ENCODE measurements at regions not wholly inside any gene's neighbourhood (a gene's known extent, or its start where the extent isn't known, plus 50 kb on each side); places are given as distances from the start of the nearest gene placed in this dataset.

GRCh38 chr2:216915557-216916150 is 55.8 kb upstream of the TNP1 start:
- SMC1A ChIA-PET (ENCODE audit: uncharacterized antibody, unreplicated experiment) = no interaction called here
- intact Hi-C loops (cut with micrococcal nuclease; ENCODE audit: unreplicated experiment) = no loop called here
- Histone ChIP-seq H3K27me3 (replicated peaks in 1 of 2; ENCODE audit: control insufficient read depth in 2 of 2, insufficient read depth in 2 of 2, low read length in 1 of 2) (peaks cover 0 to 2% of the 10 kb centered on the region in 2 experiments; a peak in 2 of 4 replicates), H3K27ac (ENCODE audit: control insufficient read depth, insufficient read depth) (no peak overlapping the region), H3K4me2 (ENCODE audit: control insufficient read depth, insufficient read depth) (no peak overlapping the region), H3K9ac (ENCODE audit: control insufficient read depth, insufficient read depth, low read length) (no peak overlapping the region), H3K36me3 (ENCODE audit: control insufficient read depth in 2 of 2, insufficient read depth in 2 of 2, low read length in 1 of 2) (no peaks in the 10 kb centered on the region), H3K4me3 (no peak overlapping the region), H4K20me1 (ENCODE audit: control insufficient read depth, insufficient read depth) (no peaks in the 10 kb centered on the region), H3K79me2 (ENCODE audit: control insufficient read depth, insufficient read depth, low read length) (no peaks in the 10 kb centered on the region), H3K9me3 (replicated peaks; ENCODE audit: control insufficient read depth, insufficient read depth, low read length) (no peaks in the 10 kb centered on the region; the same call in 2 of the 3 replicates), H3K4me1 (ENCODE audit: control insufficient read depth, insufficient read depth, low read length) (no peaks in the 10 kb centered on the region), H2AFZ (ENCODE audit: control insufficient read depth, low read depth, low read length) (no peak overlapping the region)
- no TSS peak for BruUV-seq (replicated peaks)
- ATAC-seq = no peak
- DNase-seq (ENCODE audit: low read depth, low spot score) = no peak
- no peak for FAIRE-seq
- WGBS (ENCODE audit: insufficient coverage, insufficient replicate concordance, low lambda C conversion rate, missing lambda C conversion rate) = 28% methylated on average over 12 of the region's 12 CpGs
- CTCF ChIA-PET = no interaction called here
- RAD21 ChIA-PET (ENCODE audit: unreplicated experiment) = no interaction called here
- TF ChIP-seq SMAD1 (IDR thresholded peaks at IDR 0.05; ENCODE audit: low read depth, partially characterized antibody) (no peak), HCFC1 (IDR thresholded peaks at IDR 0.05; ENCODE audit: low read length) (no peak), MEF2A (IDR thresholded peaks at IDR 0.05; ENCODE audit: insufficient read depth, low read depth, low read length) (no peak), PAX8 (IDR thresholded peaks at IDR 0.05) (no peak), IRF3 (IDR thresholded peaks at IDR 0.05) (no peak), NFIC (IDR thresholded peaks at IDR 0.05; ENCODE audit: low read depth, low read length) (no peak)
- POLR2A ChIA-PET = no interaction called here
- in situ Hi-C loops (cut with MboI) = no loop called here

GRCh38 chr2:216914491-216914890 is 54.6 kb upstream of the TNP1 start:
- no peak for FAIRE-seq

More at GRCh38 chr2:216914491-216914890, 54.6 kb upstream of the TNP1 start:
- in situ Hi-C loops (cut with MboI) = no loop called here
- ChIA-PET CTCF (no interaction called here), POLR2A (no interaction called here), RAD21 (ENCODE audit: unreplicated experiment) (no interaction called here), SMC1A (ENCODE audit: uncharacterized antibody, unreplicated experiment) (no interaction called here)
- no peaks in the 10 kb centered on the region; the same call in 2 of the 3 replicates for H3K9me3 ChIP-seq (replicated peaks; ENCODE audit: control insufficient read depth, insufficient read depth, low read length)
- peaks cover 0 to 2% of the 10 kb centered on the region in 2 experiments; a peak in 2 of 4 replicates for H3K27me3 ChIP-seq (replicated peaks in 1 of 2; ENCODE audit: control insufficient read depth in 2 of 2, insufficient read depth in 2 of 2, low read length in 1 of 2)
- no peak overlapping the region for H2AFZ ChIP-seq (ENCODE audit: control insufficient read depth, low read depth, low read length)
- no peak overlapping the region for H3K4me2 ChIP-seq (ENCODE audit: control insufficient read depth, insufficient read depth)
- ATAC-seq (no peak), DNase-seq (ENCODE audit: low read depth, low spot score) (no peak)
- no peak for TF ChIP-seq FOXK2 (IDR thresholded peaks at IDR 0.05)
- no peak for TF ChIP-seq ZBTB11 (CRISPR knock-in tag; IDR thresholded peaks at IDR 0.05)
- no peak for TF ChIP-seq SP1 (IDR thresholded peaks at IDR 0.05; ENCODE audit: low read depth, low read length)
- no peak overlapping the region for H3K4me3 ChIP-seq
- no TSS peak for BruUV-seq (replicated peaks)
- no peak overlapping the region for H3K27ac ChIP-seq (ENCODE audit: control insufficient read depth, insufficient read depth)
- H3K79me2 ChIP-seq (ENCODE audit: control insufficient read depth, insufficient read depth, low read length) = no peaks in the 10 kb centered on the region
- WGBS (ENCODE audit: insufficient coverage, insufficient replicate concordance, low lambda C conversion rate, missing lambda C conversion rate) = 2% methylated on average over 3 of the region's 3 CpGs
- intact Hi-C loops (cut with micrococcal nuclease; ENCODE audit: unreplicated experiment) = no loop called here
- H3K9ac ChIP-seq (ENCODE audit: control insufficient read depth, insufficient read depth, low read length) = no peak overlapping the region
- no peaks in the 10 kb centered on the region for H3K36me3 ChIP-seq (ENCODE audit: control insufficient read depth in 2 of 2, insufficient read depth in 2 of 2, low read length in 1 of 2)
- H4K20me1 ChIP-seq (ENCODE audit: control insufficient read depth, insufficient read depth) = no peaks in the 10 kb centered on the region
- H3K4me1 ChIP-seq (ENCODE audit: control insufficient read depth, insufficient read depth, low read length) = no peaks in the 10 kb centered on the region

Measured in GM12878 (cell line).